Suprapubic skin (tissue), 4 donors: ENCODE measurements at regions not wholly inside any gene's neighbourhood (a gene's known extent, or its start where the extent isn't known, plus 50 kb on each side); places are given as distances from the start of the nearest gene placed in this dataset.

Experiments
- DNase-seq, 2 donors: peaks; one replicate each; pipeline ENCODE4 v3.0.0-alpha.2; 2019; ENCODE audit warnings: low spot score in 2 of 2
- H3K27ac ChIP-seq: fragments of 200-600 bp; sonication (generic); one replicate; pipeline ENCODE4 v1.5.1; 2019
- H3K27me3 ChIP-seq: fragments of 200-600 bp; sonication (generic); one replicate; pipeline ENCODE4 v1.5.1; 2019
- H3K36me3 ChIP-seq: fragments of 200-600 bp; sonication (generic); one replicate; pipeline ENCODE4 v1.5.1; 2019
- H3K4me1 ChIP-seq: fragments of 200-600 bp; sonication (generic); one replicate; pipeline ENCODE4 v1.5.1; 2019
- H3K4me3 ChIP-seq: fragments of 200-600 bp; sonication (generic); one replicate; pipeline ENCODE4 v1.5.1; 2019; ENCODE audit warnings: mild to moderate bottlenecking
- H3K9me3 ChIP-seq: fragments of 200-600 bp; sonication (generic); one replicate; pipeline ENCODE4 v1.5.1; 2019
- CTCF ChIP-seq, 2 donors: fragments of 200-600 bp in 1 of 2; fragments of 450-650 bp in 1 of 2; sonication (generic) in 1 of 2; IDR thresholded peaks; one replicate each; pipeline ENCODE4 v1.5.1; 2016 to 2019; ENCODE audit warnings: antibody characterized with exemption in 2 of 2, mild to moderate bottlenecking in 1 of 2, moderate library complexity in 1 of 2
- EP300 ChIP-seq: sonication (generic); formaldehyde crosslinking; IDR thresholded peaks from one replicate; pipeline ENCODE4 v1.6.1; 2017; ENCODE audit warnings: antibody characterized with exemption
- POLR2A ChIP-seq, 2 donors: fragments of 450-650 bp; IDR thresholded peaks; one replicate each; pipeline ENCODE4 v1.6.1; 2017; ENCODE audit warnings: antibody characterized with exemption in 2 of 2, mild to moderate bottlenecking in 2 of 2, moderate library complexity in 2 of 2
- POLR2AphosphoS5 ChIP-seq, 3 donors: sonication (generic); formaldehyde crosslinking; IDR thresholded peaks; one replicate each; pipeline ENCODE4 v1.6.1; 2017; ENCODE audit warnings: antibody characterized with exemption in 3 of 3
- WGBS: methylation state at CpG from one replicate; pipeline ENCODE4 v1.1.5; 2018; 5-methylcytosine and 5-hydroxymethylcytosine counted together

DNA sequence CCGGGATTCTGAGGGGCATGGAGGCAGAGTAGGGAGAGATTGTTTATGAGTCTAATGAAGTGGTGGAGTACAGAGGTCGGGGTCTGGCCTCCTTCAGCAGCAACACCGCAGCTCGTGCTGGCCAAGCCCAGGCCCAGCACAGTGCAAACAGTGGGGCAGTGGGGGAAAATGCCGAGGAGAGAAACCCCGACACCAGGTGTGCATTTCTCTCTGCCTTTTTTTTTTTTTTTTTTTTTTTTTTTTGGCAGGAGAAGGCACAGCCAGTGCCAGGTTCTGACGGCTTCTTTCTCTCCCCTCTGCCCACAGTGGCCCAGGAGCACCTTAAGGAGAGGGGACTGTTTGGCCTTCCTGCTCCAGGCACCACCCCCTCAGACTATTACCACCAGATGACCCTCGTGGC, 219.3 kb downstream of the GLI2 start:
- no peak for DNase-seq

DNA sequence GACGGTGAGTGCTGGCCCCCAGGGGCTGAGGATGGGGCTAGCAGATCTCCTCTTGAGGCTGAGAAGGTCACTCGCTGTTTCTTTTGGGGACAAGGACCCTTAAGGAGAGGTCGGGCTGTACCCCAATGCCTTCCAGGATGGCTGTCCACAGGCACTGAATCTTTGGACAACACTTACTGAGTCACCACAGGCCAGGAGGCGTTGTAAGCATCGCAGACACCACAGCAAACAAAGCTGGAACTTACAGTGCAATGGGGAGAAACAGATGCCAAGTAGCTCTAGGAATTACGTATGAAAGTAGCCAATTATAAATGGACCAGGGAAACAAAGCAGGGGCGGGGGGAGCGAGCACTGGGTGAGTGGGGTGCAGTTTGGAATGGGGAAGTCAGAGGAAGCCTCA, 219.8 kb downstream of the GLI2 start:
- Histone ChIP-seq H3K4me3 (no peak overlapping the region), H3K9me3 (no peaks in the 10 kb centered on the region), H3K36me3 (peaks cover 3% of the 10 kb centered on the region), H3K27ac (no peak overlapping the region), H3K4me1 (peaks cover 6% of the 10 kb centered on the region), H3K27me3 (no peaks in the 10 kb centered on the region)
- TF ChIP-seq POLR2A (IDR thresholded peaks at IDR 0.05): no peak
- TF ChIP-seq POLR2AphosphoS5 (IDR thresholded peaks at IDR 0.05): no peak
- no peak for TF ChIP-seq EP300
- no peak for TF ChIP-seq CTCF (IDR thresholded peaks at IDR 0.05)
- 68% methylated on average over 5 of the region's 8 CpGs for WGBS
- DNase-seq: no peak

More for the DNA sequence above, 219.3 kb downstream of the GLI2 start:
- H3K4me1 ChIP-seq: peaks cover 6% of the 10 kb centered on the region
- H3K9me3 ChIP-seq: no peaks in the 10 kb centered on the region
- H3K27me3 ChIP-seq: no peaks in the 10 kb centered on the region
- H3K27ac ChIP-seq: no peak overlapping the region
- 67% methylated on average over 8 of the region's 8 CpGs for WGBS
- peaks cover 3% of the 10 kb centered on the region for H3K36me3 ChIP-seq
- H3K4me3 ChIP-seq: no peak overlapping the region
- no peak for TF ChIP-seq EP300
- no peak for TF ChIP-seq CTCF (IDR thresholded peaks at IDR 0.05)
- no peak for TF ChIP-seq POLR2AphosphoS5 (IDR thresholded peaks at IDR 0.05)
- TF ChIP-seq POLR2A (IDR thresholded peaks at IDR 0.05): no peak

DNA sequence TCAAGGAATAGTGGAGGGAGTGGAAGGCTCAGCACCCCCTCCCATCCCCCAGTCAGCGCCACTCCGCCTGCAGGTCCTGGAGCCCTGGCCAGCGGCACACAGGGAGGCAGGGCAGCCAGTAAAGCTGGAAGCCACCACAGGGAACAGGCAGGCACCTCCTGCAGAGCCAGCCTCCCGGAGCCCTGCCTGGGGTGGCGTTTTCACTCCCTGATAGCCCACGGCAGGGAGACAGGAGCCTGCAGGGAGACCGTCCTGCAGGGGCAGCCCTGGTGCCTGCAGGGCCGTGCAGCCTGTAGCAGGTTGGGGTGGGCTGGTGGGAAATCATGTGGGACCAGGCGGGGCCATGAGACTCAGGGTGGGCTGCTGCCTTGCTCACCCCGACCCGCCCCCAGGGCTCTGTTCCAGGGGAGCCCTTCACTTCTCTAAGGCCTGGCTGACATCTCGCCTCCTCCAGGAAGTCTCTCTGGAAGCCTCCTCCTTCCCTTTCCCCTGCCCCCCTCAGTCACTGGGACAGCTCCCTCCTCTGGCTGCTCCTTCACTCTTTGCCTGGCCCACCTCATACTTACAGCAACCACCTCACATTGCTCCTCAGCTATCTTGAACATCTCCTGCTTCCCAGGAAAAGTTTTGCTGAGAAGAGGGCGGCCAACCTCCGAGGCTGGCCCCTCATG, 221.0 kb downstream of the GLI2 start:
- DNase-seq: no peak
- no peak for TF ChIP-seq POLR2A (IDR thresholded peaks at IDR 0.05)
- TF ChIP-seq POLR2AphosphoS5 (IDR thresholded peaks at IDR 0.05): no peak
- no peak for TF ChIP-seq EP300
- no peak for TF ChIP-seq CTCF (IDR thresholded peaks at IDR 0.05)
- Histone ChIP-seq H3K4me3 (no peak overlapping the region), H3K27me3 (no peaks in the 10 kb centered on the region), H3K4me1 (peaks cover 6% of the 10 kb centered on the region), H3K36me3 (peaks cover 3% of the 10 kb centered on the region), H3K27ac (no peak overlapping the region), H3K9me3 (no peaks in the 10 kb centered on the region)
- WGBS: 93% methylated on average over 6 of the region's 14 CpGs

DNA sequence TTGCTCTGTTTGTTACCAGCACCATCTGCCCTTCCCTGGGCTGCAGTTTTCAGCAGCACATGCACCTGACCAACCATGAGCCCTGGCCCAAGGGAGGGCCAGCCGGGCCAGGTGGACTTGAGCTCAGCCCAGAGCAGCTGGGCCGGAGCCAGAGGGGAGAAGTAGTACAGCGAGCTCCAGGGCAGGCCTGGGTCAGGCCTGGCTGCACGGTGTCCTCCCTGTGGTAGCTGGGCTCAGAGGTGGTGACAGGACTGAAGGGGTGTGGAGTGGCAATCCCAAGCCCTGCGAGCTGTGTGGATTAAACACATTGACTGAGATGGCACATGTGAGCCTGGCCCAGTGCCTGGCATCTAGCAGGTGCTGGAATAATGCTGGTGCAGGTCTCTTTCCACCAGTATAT, 222.2 kb downstream of the GLI2 start:
- Histone ChIP-seq H3K4me1 (no peaks in the 10 kb centered on the region), H3K27ac (no peak overlapping the region), H3K27me3 (no peaks in the 10 kb centered on the region), H3K4me3 (no peak overlapping the region), H3K36me3 (peaks cover 3% of the 10 kb centered on the region), H3K9me3 (no peaks in the 10 kb centered on the region)
- DNase-seq: no peak
- 80% methylated on average over 1 of the region's 5 CpGs for WGBS
- TF ChIP-seq CTCF (IDR thresholded peaks at IDR 0.05) (no peak), POLR2A (IDR thresholded peaks at IDR 0.05) (no peak), EP300 (no peak), POLR2AphosphoS5 (IDR thresholded peaks at IDR 0.05) (no peak)

GRCh38 chr2:120958623-120959366, 223.1 kb downstream of the GLI2 start:
- peaks cover 3% of the 10 kb centered on the region for H3K36me3 ChIP-seq
- DNase-seq: no peak
- H3K4me1 ChIP-seq: no peaks in the 10 kb centered on the region
- H3K27ac ChIP-seq: no peak overlapping the region
- TF ChIP-seq CTCF (IDR thresholded peaks at IDR 0.05) (no peak), POLR2A (IDR thresholded peaks at IDR 0.05) (no peak), EP300 (no peak), POLR2AphosphoS5 (IDR thresholded peaks at IDR 0.05) (no peak)
- H3K27me3 ChIP-seq: no peaks in the 10 kb centered on the region
- no peak overlapping the region for H3K4me3 ChIP-seq
- 80% methylated on average over 16 of the region's 17 CpGs for WGBS
- H3K9me3 ChIP-seq: no peaks in the 10 kb centered on the region
